ENCODE measurements at regions not wholly inside any gene's neighbourhood (a gene's known extent, or its start where the extent isn't known, plus 50 kb on each side); places are given as distances from the start of the nearest gene placed in this dataset.

GRCh38 chr18:46247942-46248341 is 143.8 kb downstream of the HAUS1 start:
- TF ChIP-seq CTCF (IDR thresholded peaks at IDR 0.05) (no peak), EHMT2 (IDR thresholded peaks at IDR 0.05; ENCODE audit: low read depth) (no peak), TFCP2L1 (CRISPR knock-in tag; IDR thresholded peaks at IDR 0.05) (no peak), RAD21 (conservative IDR thresholded peaks at IDR 0.05 in 1 of 2, IDR thresholded peaks at IDR 0.05 in 1 of 2) (no peak), SMC3 (IDR thresholded peaks at IDR 0.05) (no peak), SREBF2 (IDR thresholded peaks at IDR 0.05) (no peak)

Data from A549 (cell line).